A204.1 (cell line): ENCODE measurements at regions not wholly inside any gene's neighbourhood (a gene's known extent, or its start where the extent isn't known, plus 50 kb on each side); places are given as distances from the start of the nearest gene placed in this dataset.

Experiments used
- FAIRE-seq: peaks from 2 replicates; lab custom pipeline; 2012; peaks lifted over from hg19 to GRCh38; lab: Jason Lieb, UNC

DNA sequence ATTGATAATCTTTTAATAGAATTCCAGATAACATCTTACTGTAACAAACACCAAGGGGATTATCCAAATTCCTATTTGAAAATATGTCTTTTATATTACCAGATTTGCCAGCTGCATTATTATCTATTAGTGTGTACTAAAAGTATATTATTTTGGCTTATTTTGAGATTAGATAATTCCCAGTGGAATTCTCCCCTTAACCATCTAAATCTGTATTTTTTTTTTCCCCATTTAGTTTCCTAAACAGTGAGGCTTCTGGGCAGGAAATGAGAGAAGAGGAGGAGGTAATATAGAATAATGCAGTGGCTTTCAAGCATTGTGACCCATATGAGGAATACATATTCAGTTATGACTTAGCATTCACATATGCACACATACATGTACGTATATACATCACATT, 53.5 kb upstream of the ABL1 start:
- FAIRE-seq = no peak

DNA sequence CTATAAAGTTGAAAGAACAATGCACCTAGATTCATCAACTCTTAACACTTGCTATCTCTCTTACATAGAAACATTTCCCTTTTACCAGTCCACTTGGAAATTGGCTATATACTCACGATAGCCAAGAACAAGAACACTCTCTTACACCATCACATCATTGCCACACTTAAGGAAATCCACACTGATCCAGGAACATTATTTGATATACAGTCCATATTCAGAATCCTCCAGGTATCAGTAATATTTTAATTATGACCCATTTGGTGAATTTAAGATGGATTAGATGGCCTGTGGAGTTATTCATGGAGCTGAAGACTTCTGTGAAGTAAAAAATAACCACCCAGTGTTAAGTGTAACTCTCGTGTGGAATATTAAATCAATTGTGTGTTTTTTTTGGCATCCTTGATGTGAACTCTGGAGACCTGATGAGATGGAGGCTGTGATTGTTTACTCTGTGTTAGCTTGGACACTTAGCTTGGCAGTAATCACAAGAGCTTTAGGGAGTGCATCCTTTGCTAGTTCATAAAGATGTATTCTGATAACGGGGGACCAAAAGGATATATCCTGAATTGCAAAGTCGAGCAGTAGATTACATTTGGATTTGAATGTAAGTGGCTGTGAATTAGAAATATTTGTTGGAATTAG, 52.0 kb upstream of the ABL1 start:
- no peak for FAIRE-seq

DNA sequence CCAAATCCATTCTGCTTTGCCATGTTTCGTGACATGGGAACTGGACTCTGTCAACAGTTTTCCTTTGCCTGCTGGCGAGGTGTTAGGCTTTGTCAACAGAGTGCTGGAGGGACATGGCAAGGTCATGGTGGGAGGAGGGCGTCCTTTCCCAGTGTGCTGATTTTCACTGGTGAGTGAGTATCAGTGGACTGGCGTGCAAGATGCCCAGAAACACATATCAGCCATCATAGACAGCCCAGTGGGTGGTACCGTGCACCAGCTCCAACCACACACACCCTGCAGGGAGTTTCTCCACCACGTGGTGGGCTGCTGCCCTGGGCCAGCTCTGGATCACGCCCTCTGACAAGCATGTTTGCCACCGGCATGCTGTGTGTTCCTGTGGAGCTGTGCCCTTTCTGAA, 50.0 kb upstream of the ABL1 start:
- FAIRE-seq = no peak
